ENCODE measurements at regions not wholly inside any gene's neighbourhood (a gene's known extent, or its start where the extent isn't known, plus 50 kb on each side); places are given as distances from the start of the nearest gene placed in this dataset.
"Not testable (repeated sequence)": the region's sequence is repeated elsewhere in the genome, so short reads cannot be mapped to it uniquely, and the experiment has no call there.

GRCh38 chr5:87776302-87776701 lies 363.6 kb upstream of the CCNH start:
- TF ChIP-seq EZH2 (IDR thresholded peaks at IDR 0.05; ENCODE audit: insufficient read depth, poor library complexity, severe bottlenecking); EZH2phosphoT487 (IDR thresholded peaks at IDR 0.05; ENCODE audit: insufficient read depth, low read depth): not testable (repeated sequence)

All from GM23248 (cell line).